T1000 (cell line): ENCODE measurements at regions not wholly inside any gene's neighbourhood (a gene's known extent, or its start where the extent isn't known, plus 50 kb on each side); places are given as distances from the start of the nearest gene placed in this dataset.
A peak's percentile ranks its signal among the peaks of the same experiment; 100 is the strongest.
"Not testable (repeated sequence)": the region's sequence is repeated elsewhere in the genome, so short reads cannot be mapped to it uniquely, and the experiment has no call there.

Experiments
- DNase-seq: peaks from one replicate; lab custom pipeline; 2025; ENCODE audit warnings: mixed read lengths; lab: John Stamatoyannopoulos, UW

GRCh38 chr10:78416031-78417011, 382.7 kb downstream of the RPS24 start:
- DNase-seq = peak; percentile 49

DNA sequence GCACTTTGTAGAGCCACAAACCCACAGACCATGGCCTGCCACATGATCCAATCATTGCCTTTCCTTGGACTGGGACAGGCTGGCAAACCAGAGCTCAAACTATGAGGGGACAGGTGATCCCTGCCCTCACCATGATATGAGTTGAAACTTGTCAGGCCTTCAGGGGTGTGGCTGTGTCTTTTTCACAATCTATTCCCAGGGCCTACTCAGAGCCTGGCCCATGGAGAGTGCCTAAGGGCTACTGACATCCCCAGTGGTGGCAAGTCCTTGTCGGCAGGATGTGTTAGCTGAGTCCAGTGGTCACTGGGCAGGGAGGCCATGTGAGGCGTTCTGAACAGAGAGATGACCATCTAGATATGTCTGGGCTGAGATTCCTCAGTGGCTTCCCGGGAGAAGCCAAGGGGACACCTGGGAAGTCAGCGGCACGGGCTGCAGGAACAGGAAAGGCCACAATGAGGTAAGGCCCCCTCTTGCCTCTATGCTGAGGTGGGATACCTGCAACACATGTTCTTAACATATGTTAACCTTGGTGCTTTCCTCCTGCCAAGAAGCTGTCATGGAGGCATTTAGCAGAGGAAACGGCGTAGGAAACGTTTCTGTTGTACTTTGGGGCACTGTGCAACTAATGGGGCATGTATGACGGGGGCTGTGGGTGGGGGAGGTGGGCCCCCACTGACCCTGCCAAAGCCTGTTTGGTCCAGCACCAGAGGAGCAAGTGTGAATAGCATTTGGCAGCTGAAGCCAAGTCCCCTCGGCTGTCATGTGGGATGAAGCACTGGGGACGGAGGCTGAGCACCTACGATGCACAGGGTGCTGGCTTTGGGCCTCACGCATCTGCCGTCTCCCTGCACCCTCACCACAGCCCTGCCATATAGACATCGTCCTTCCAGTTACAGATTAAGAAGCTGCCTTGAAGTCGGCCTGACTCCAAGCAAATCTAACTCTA, 384.0 kb downstream of the RPS24 start:
- DNase-seq = no peak

DNA sequence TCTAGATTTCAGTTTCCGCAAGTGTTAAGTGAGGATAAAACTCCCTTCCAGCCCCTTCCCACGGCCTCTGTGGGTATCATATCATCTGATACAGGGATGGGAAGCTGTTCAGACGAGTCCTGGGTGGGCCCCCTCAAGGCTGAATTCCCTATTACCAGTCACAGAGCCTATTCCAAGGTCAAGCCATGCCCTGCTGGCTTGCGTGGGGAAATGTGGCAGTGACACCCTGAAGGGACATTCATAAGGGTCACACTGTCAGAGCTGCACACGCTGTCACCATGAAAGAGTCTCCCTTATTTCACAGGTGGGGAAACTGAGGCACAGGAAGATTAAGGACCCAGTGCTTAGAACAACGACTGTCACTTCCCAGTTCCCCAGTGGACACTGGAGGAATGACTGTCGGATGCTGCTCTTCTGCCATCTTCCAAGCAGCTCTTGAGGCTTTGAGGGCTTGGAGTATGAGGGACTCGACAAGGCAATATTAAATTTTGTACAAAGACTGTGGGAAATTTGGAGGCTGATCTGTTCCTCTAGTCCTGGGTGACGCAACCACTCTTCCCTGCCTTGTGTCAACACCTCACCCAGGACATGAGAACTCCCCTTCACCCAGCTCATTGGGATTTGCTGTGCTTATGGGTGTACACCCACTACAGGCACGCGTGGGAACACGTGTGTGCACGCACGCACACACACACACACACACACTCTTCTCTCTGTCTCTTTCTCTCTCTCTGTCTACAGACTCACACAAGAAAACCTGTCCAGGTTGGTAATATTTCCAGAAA, 386.0 kb downstream of the RPS24 start:
- DNase-seq = no peak

GRCh38 chr10:78420946-78421735, 387.5 kb downstream of the RPS24 start:
- no peak for DNase-seq

DNA sequence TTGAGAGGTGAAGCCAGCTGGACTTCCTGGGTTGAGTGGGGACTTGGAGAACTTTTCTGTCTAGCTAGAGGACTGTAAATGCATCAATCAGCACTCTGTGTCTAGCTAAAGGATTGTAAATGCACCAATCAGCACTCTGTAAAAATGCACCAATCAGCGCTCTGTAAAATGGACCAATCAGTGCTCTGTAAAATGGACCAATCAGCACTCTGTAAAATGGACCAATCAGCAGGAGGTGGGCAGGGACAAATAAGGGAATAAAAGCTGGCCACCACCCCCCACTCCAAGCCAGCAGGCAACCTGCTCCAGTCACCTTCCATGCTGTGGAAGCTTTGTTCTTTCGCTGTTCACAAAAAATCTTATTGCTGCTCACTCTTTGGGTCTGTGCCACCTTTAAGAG, 390.4 kb downstream of the RPS24 start:
- not testable (repeated sequence) for DNase-seq

DNA sequence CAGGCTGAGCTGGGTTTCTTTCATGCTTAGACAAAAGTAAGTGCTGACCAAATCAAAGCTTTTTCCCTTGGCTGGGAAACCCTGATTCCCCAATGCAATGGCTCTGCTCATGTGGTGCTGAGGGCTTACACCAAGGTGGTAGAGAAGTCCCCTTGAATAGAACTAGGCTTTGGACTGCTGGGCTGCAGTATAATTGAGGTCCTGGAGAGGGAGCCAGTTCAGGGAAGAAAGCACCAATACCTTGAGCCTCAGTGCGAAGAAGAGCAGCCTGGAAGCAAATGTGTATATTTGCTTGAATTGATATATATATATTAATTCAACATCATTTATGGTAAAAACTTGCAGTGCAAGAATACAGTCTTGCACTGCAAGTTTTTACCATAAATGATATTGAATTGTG, 391.1 kb downstream of the RPS24 start:
- DNase-seq = no peak

- DNase-seq = no peak
These were observed 392.5 kb downstream of the RPS24 start for GRCh38 chr10:78426181-78426580.

- no peak for DNase-seq
These were observed 393.9 kb downstream of the RPS24 start for GRCh38 chr10:78427497-78428031.

DNA sequence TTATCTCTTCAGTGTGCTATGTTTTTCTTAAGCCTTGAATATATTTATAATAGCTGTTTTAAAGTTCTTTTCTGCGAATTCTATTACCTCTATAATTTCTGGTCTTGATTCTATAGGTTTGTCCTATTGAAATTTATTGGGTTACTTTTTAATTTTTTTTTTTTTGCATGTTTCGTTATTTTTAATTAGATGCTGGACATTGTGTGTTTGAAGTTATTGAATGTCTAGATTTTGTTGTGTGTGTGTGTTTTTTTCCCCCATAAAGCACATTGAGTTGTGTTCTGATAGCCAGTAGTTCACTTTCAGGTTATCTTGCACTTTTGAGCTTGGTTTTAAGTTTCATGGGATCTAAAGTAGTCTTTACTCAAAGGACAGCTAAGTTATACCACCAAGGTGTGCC, 394.9 kb downstream of the RPS24 start:
- no peak for DNase-seq

GRCh38 chr10:78429984-78430383, 396.3 kb downstream of the RPS24 start:
- DNase-seq = no peak

DNA sequence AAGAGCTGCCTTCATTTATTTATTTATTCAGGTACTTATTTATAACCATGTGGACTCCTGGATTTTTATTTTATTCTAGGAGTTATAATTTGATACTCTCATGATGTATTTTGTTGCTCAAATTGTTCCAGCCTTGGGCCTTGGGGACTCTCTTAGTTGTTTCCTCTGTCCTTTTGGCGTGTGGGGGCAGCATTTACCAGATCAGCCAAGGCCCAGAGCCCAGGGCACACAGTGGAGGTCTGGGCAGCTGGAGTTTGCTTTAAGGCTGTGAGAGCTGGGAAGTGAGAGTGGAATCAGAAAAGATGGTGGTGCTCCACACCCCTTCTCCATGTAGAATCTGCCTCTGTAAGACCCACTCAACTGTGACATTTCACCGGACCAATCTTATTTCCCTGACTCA, 398.9 kb downstream of the RPS24 start:
- no peak for DNase-seq

DNA sequence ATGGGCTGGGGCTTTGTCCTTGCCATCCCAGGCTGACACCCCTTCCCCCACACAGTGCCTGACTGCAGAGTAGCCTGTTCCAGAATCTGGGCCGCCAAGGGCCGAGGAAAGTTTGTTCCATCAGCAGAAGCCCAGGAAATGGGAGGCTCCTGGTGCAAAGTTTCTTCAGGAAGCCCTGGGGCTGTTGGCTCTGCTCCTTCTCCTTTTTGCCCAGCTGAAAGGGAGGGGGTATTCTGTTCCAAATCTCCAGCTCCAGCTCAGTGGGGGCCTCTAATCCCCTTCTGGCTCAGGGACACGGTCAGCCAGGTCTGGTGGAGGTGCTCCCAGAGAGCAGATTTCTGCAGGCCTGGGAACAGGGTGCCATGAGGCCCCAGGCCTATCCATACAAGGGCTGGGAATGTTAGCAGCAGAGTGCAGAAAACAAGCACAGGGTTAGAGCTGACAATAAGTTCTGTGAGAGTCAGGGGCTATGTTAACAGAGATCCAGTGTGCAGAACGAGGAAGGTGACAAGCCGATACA, 399.5 kb downstream of the RPS24 start:
- no peak for DNase-seq

- DNase-seq = no peak
These were observed 400.3 kb downstream of the RPS24 start for GRCh38 chr10:78433766-78434535.

GRCh38 chr10:78434886-78435285, 401.2 kb downstream of the RPS24 start:
- DNase-seq = no peak

DNA sequence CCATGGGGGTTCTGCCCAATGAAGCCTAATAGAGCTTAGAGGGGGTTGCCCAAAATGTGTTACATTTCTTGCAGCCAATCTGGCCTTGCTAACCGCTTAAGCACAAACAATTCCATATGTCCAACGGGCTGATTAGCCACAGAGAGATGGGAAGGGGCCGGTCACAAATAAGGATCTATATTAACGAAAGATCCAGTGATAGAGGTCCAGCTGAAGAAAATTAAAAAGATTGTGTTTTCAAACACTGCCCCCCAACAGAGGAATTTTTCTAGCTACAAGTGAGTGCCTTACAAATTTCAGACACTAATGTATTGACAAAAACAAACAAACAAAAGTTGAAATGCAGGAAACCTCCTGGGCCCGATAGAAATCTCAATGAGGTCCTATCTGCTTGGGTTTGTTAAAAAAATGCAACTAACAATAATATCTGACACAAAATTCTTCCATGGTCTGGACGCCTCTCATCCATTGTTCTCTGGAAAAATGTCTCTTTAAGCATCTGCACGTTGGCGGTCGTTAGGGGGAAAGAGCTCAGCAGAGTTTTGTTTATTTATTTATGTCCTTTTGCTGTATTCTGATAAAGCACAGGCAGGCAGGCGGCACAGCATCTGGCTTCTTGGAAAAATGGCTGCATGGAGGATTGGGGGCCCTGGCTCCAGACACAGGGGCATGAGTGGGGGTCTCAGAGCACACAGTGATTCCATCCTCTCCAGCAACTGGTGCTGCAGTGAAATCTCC, 402.0 kb downstream of the RPS24 start:
- no peak for DNase-seq

DNA sequence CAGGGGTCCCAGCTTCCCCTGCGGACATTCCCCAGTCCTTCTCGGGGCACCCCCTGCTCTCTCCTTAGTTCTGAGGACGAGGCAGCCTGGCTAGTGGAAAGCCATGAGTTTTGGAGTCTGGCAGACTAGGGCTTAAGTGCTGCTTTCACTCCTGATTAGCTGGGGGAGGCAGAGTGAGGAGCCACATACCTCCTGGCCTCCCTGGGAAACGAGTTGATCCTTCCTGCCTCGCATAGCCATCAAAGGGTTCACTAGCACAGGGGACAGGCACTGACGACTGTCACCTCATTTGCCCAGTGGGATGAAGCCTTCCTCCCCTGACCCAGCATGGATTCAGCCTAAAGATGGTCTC, 402.5 kb downstream of the RPS24 start:
- no peak for DNase-seq

DNA sequence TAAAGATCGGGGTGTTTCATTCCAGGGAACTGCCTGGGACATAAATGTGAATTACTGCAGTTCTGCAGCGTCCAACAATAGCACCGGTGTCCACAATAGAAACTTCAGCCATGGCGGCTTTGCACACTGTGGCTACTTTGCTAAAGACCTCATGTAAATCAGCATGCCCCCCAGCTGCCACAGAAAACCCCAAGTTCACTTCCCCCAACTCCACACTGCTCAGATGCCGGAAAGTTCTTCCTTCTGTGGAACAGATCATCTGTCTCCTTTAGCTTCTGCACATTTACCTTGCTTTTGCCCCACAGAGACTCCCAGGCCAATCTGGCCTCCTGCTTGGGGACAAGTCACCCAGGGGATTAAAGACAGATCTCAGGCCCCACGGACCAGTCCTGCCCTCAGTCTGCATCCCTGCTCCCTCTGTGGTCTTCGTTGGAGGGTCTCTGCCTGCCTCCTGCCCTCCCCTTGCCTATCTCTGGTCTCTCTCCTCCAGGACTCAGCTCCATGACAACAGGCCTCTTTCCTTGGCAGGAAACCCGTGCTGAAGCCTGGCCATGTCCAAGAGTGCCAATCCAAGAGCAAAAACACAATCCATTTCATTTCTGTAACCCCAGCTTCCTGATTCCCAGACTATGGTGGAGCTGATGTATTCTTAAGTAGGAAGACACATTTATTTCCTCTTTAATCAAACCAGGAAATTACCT, 403.2 kb downstream of the RPS24 start:
- no peak for DNase-seq

DNA sequence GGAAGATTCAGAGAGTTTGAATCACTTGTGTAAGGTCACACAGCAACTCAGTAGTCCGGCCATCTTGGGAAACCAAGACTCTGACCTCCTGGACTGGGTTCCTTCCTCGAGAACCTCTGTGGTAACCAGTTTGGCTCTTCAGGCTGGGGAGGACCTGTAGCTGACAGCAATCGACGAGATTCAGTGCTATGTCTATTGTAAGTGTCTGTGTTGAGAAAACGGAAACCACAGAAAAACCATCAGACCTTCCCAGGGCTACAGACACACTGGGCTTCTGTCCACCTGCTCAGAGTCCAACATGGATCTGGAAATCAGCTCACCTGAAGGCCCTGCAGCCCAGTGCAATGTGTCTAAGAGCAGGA, 403.7 kb downstream of the RPS24 start:
- DNase-seq = no peak
